ENCODE measurements at regions not wholly inside any gene's neighbourhood (a gene's known extent, or its start where the extent isn't known, plus 50 kb on each side); places are given as distances from the start of the nearest gene placed in this dataset.
A peak's percentile ranks its signal among the peaks of the same experiment; 100 is the strongest.
"Not testable (repeated sequence)": the region's sequence is repeated elsewhere in the genome, so short reads cannot be mapped to it uniquely, and the experiment has no call there.

- peak in 1 of 51 donors; percentile 76 for DNase-seq
Observed at GRCh38 chr4:181030961-181031360, 1212.2 kb upstream of the TENM3 start.

- no peak for DNase-seq
Observed at GRCh38 chr4:181043486-181043885, 1199.7 kb upstream of the TENM3 start.

- DNase-seq: no peak
Observed at GRCh38 chr4:181046809-181047208, 1196.4 kb upstream of the TENM3 start.

GRCh38 chr4:181051931-181052330, 1191.3 kb upstream of the TENM3 start:
- DNase-seq: no peak

GRCh38 chr4:181061787-181062186, 1181.4 kb upstream of the TENM3 start:
- DNase-seq: no peak

GRCh38 chr4:181063212-181063611, 1180.0 kb upstream of the TENM3 start:
- DNase-seq: no peak

- DNase-seq: no peak
Observed at GRCh38 chr4:181077341-181077740, 1165.9 kb upstream of the TENM3 start.

GRCh38 chr4:181078196-181078595, 1165.0 kb upstream of the TENM3 start:
- no peak for DNase-seq

- DNase-seq: no peak
Observed at GRCh38 chr4:181083757-181084361, 1159.3 kb upstream of the TENM3 start.

GRCh38 chr4:181085557-181085956, 1157.6 kb upstream of the TENM3 start:
- no peak for DNase-seq

GRCh38 chr4:181105487-181105886, 1137.7 kb upstream of the TENM3 start:
- no peak for DNase-seq

- no peak for DNase-seq
Observed at GRCh38 chr4:181106398-181106797, 1136.8 kb upstream of the TENM3 start.

GRCh38 chr4:181108237-181108636, 1135.0 kb upstream of the TENM3 start:
- DNase-seq: no peak

- DNase-seq: no peak
Observed at GRCh38 chr4:181119186-181119585, 1124.0 kb upstream of the TENM3 start.

- DNase-seq: no peak
Observed at GRCh38 chr4:181121733-181122132, 1121.5 kb upstream of the TENM3 start.

- DNase-seq: no peak
Observed at GRCh38 chr4:181127171-181127570, 1116.0 kb upstream of the TENM3 start.

- DNase-seq: not testable (repeated sequence)
Observed at GRCh38 chr4:181130317-181130716, 1112.9 kb upstream of the TENM3 start.

- DNase-seq: no peak
Observed at GRCh38 chr4:181137351-181137750, 1105.9 kb upstream of the TENM3 start.

GRCh38 chr4:181138116-181138515, 1105.1 kb upstream of the TENM3 start:
- no peak for DNase-seq

- no peak for DNase-seq
Observed at GRCh38 chr4:181140037-181140603, 1103.1 kb upstream of the TENM3 start.

- DNase-seq: peak in 48 of 51 donors; percentile 1 to 85 (median 50)
Observed at GRCh38 chr4:181143250-181143854, 1099.8 kb upstream of the TENM3 start.

GRCh38 chr4:181146051-181146450, 1097.2 kb upstream of the TENM3 start:
- no peak for DNase-seq

GRCh38 chr4:181147416-181147951, 1095.7 kb upstream of the TENM3 start:
- DNase-seq: no peak

Data from hypothalamus (tissue), 51 donors.